ENCODE measurements at regions not wholly inside any gene's neighbourhood (a gene's known extent, or its start where the extent isn't known, plus 50 kb on each side); places are given as distances from the start of the nearest gene placed in this dataset.
"Not testable (repeated sequence)": the region's sequence is repeated elsewhere in the genome, so short reads cannot be mapped to it uniquely, and the experiment has no call there.

DNA sequence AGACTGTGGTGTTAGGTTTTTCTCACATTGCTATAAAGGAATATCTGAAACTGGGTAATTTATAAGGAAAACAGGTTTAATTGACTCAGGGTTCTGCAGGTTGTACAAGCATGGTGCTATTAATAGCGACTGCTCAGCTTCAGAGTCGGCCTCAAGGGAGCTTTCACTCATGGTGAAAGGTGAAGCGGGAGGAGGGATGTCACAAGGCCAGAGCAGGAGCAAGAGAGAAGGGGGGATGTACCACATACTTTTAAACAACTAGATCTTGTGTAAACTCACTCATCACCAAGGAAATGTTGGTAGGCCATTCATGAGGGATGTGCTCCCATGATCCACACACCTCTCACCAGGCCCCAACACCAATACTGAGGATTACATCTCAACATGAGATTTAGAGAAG is 313.2 kb downstream of the UBE2NL start:
- DNase-seq (ENCODE audit: low read depth) = not testable (repeated sequence)

DNA sequence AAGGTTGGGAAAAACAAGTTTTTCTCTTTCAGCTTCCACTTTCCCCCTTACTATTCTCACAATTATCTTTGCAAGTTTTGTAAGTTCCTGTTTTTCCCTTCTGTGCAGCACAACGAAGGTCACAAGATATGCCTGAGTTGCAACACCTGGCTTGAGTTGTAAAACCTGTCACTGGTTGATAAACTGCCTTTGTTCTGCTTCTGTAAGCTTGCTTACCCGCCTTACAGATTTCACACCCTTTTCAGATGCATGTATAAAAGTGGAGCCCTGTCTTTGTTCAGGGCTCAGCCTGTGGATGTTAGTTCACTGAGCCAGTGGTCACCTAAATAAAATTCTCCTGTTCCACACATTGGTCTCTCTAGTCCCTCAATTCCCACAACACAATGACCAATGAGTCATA is 318.9 kb downstream of the UBE2NL start:
- not testable (repeated sequence) for DNase-seq (ENCODE audit: low read depth)

DNA sequence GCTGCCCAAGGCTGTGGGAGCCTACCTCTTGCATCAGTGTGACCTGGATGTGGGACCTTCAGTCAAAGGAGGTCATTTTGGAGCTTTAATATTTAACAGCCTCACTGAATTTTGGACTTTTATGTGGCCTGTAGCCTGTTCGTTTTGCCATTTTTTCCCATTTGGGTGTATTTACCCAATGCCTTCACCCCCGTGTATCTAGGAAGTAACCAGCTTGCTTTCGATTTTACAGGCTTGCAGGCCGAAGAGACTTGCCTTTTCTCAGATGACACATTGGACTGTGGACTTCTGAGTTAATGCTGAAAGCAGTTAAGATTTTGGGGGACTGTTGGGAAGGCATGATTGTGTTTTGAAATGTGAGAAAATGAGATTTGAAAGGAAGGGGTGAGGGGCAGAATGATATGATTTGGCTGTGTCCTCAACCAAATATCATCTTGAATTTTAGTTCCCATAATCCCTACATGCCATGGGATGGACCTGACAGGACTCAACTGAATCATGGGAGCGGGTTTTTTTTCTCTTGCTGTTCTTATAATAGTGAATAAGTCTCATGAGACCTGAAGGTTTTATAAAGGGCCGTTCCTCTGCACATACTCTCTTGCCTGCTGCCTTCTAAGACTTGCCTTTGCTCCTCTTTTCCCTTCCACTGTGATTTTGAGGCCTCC is 324.6 kb downstream of the UBE2NL start:
- DNase-seq (ENCODE audit: low read depth) = not testable (repeated sequence)

DNA sequence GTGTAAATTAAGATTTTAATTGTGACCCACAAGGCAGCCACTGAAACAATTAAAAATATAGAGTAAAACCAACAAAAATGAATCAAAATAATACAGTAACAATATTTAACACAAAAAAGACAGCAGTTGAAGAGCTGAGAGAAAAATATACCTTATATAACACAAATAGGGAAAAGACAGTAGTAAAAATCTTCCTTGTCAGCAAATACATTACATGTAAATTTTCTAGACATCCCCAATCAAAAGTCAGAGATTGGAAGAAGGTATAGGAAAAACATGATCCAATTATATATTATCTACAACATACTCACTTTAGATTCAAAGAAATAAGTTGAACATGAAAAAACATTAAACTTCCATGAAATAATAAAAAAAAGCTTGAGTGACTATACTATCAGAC is 330.8 kb downstream of the UBE2NL start:
- no peak for DNase-seq (ENCODE audit: low read depth)

DNA sequence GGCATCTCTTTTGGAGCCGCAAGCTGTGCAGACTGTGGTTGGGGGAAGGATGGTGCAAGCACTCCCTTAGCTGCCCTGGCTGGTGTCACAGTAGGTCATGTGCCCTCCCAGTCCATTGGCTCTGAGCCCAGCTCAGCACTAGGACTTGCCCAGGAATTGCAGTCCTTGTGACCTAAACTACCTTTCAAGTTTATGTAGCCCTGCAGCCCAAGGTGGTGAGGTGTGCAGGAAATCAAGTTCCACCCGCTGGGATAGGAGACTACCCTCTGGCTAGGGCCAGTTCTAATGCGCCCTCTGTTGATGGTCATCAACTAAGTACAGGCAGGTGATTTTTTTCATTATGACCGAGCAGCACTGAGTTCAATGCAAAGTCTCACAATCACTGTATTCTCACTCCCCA is 335.2 kb downstream of the UBE2NL start:
- DNase-seq (ENCODE audit: low read depth) = no peak

DNA sequence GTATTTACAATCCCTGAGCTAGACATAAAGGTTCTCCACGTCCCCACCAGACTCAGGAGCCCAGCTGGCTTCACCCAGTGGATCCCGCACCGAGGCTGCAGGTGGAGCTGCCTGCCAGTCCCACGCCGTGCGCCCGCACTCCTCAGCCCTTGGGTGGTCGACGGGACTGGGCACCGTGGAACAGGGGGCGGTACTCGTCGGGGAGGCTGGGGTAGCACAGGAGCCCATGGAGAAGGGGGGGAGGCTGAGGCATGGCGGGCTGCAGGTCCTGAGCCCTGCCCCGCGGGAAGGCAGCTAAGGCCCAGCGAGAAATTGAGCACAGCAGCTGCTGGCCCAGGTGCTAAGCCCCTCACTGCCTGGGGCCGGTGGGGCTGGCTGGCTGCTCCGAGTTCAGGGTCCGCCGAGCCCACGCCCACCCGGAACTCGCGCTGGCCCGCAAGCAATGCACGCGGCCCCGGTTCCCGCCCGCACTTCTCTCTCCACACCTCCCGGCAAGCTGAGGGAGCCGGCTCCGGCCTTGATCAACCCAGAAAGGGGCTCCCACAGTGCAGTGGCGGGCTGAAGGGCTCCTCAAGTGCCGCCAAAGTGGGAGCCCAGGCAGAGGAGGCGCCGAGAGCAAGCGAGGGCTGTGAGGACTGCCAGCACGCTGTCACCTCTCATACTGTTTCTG is 347.4 kb downstream of the UBE2NL start:
- DNase-seq (ENCODE audit: low read depth) = not testable (repeated sequence)

DNA sequence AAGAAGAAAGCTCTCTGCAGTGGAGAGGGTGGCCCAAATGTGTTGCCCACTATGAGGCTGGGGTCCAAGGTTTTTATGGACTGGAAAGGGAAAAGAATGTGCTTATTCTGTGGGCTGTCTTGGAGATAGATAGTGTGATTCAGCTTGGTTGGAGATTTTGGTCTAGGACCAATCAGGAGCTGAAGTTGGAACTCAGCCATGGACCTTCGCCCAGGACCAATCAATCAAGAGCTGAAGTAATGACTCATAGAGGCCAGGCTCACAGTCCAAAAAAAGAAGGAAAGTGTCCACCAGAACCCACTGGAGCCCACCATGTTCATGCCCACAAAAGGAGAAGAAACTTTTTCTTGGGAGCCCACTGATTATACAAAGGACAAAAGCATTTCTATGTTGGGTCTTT is 369.5 kb downstream of the UBE2NL start:
- peak; percentile 4 for DNase-seq (ENCODE audit: low read depth)

DNA sequence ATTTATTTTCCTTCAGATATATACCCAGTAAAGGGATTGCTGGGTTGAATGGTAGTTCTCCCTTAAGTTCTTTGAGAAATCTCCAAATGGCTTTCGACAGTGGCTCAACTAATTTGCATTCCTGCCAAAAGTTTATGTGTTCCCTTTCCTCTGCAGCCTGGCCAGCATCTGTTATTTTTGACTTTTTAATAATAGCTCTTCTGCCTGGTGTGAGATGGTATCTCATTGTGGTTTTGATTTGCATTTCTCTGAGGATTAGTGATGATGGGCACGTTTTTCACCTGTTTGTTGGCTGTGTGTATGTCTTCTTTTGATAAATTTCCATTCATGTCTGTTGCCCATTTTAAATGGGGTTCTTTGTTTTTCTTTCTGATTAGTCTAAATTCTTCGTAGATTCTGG is 375.2 kb downstream of the UBE2NL start:
- DNase-seq (ENCODE audit: low read depth) = no peak

DNA sequence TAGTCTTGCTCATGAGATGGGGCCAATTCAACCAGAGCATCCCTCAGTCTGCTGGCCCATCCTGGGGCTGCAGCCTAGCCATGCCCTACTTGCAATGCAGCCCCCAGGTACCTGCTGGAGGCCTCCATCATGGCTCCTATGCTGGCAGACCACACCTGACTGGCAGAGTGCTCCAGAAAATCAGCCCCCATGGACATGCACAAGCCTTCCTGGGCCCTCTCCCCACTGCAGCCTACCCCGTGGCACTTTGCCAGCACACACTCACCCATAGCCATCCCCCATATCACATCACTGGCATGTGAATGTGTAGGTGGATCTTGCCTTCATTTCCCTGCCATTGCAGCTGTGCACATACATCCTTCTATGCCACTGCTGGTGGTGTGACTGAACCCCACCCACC is 381.8 kb downstream of the UBE2NL start:
- DNase-seq (ENCODE audit: low read depth) = no peak

DNA sequence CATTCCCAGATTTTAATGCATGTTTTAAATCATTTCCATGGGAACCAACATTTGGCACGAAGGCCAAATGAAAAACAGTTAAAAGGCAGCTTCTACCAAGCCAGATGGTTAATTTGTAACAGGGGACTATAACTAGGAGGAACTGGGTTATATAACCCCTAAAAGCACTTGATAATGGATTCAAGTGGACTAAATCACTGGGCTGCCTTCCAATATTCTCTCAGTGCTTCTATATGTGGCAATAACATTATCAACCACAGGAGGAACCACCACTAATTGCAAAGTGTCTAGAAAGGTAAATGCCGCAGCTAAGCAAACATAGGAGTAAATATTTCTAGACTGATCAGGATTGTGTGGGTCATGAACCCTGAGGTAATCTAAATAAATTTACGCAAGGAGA is 391.5 kb downstream of the UBE2NL start:
- DNase-seq (ENCODE audit: low read depth) = no peak

DNA sequence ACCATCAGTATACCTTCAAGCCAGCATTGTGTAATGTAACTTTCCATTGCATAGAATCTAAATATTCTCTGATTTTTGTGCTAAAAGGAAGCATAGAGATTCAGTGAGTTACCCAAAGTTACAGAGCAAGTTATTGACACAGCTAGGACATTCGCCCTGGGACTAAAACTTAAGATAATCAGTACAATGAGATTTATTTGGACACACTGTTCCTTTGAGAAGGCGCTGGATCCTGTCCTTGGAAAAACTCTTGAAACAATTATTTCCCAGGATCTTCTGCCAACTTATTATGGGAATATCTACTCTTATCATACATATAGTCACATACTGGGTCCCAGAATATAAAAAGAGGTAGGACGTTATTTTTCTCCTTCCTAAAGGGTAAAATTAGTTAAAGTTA is 392.0 kb downstream of the UBE2NL start:
- DNase-seq (ENCODE audit: low read depth) = no peak

DNA sequence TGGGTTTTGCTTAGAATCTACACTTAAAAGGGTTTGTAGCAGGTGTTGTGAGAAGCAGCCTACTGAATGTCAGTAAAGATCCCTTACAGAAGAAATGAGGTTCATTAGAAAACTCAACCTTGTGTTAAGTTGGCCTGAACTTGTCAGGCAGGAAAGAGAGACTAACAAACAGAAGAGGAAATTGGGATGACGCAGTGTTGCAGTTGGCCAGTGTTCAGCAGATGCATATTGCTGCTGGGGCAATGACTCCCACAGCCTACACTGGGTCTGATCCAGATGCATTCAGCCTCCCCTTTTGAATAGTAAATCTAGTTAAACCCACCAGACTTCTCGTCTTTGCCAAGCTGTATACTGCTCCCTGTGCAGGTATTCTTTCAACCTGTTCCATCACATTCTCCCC is 409.4 kb downstream of the UBE2NL start:
- no peak for DNase-seq (ENCODE audit: low read depth)

DNA sequence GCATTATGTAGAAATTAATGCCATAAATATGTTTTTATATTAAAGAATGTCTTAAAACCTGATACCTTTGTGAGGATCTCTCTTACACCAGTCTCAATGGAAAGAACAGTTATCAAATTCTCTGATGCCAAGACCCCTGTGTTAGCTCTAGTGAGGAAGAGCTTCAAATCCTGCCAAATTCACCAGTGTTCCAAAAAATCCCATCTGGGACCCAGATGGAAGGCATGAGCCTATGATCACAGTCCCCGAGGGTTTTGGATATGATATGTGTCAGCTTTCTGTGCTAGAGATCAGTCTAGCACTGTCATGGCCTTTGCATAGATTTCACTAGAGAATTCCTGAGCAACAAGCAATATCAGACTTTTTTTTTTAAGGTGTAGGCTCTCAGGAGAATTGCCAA is 412.1 kb downstream of the UBE2NL start:
- DNase-seq (ENCODE audit: low read depth) = no peak

DNA sequence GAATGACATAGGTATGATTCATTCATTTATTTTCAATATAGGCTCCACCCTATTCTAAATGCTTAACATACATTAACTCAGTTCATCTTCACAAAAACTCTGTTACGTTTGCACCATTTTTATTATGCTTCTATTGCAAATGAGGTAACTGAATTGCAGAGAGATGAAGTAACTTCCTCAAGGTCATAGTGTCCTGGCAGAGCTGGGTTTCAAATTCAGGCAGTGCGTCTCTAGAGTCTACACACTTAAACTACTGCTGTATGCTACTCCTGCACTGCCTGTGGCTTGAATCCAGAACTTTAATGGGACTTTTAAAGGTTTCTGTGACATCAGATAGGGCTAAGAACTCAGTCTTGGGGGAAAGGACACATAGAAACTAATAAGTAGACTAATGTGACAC is 413.4 kb downstream of the UBE2NL start:
- DNase-seq (ENCODE audit: low read depth) = no peak

DNA sequence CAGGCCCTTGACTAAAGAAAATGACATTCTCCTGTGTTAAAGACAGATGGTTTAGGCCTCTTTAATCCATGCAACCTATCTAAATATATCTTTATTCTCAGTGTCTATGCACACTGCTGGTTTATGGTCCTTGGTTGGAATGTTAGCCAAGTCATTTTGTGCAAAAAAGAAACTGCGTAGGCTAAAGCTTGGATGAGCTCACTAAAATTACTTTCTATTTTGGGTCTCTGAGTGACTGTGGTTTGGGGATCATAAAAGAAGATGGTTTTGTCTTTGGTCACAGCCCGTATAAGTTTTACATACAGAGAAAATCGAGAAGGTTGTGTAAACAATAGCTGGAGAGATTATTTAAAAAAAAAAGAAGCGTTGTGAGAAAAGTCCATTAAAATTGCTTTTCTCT is 443.6 kb downstream of the UBE2NL start:
- DNase-seq (ENCODE audit: low read depth) = peak; percentile 48

DNA sequence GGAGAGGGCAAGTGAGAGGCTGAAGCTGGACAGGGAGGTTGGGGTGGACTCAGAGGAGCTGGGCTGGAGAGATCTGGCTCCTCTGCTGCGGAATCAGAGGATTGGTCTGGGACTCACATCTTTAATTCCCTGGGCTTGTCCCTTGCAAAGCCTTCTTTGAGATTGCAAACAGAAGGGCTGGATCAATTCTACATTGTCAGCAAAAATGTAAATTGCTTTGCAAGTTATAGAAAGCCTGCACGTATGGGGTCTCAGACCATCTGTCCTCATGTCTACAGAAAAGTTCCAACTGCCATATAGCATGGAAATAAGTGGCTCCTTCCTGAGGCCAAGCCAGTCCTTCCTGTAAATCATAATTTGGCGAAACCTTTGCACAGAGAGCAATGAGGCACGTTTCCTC is 449.6 kb downstream of the UBE2NL start:
- DNase-seq (ENCODE audit: low read depth) = no peak

DNA sequence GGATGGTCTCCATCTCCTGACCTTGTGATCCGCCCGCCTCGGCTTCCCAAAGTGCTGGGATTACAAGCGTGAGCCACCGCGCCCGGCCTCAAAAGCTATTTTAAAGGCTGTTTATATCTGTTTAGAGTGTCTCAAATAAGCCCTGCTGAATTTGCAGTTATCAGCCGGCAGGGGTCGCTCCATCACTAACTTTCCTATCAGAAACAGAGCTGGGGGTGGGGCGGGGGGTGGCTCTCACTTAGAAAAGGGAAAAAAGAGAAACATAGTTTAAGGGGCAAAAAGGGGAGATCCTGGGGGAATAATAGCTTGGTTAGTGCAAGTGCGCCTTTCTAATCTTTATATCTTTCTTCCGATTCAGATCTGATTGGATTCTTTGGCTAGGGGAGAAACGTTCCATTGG is 450.7 kb downstream of the UBE2NL start:
- no peak for DNase-seq (ENCODE audit: low read depth)

DNA sequence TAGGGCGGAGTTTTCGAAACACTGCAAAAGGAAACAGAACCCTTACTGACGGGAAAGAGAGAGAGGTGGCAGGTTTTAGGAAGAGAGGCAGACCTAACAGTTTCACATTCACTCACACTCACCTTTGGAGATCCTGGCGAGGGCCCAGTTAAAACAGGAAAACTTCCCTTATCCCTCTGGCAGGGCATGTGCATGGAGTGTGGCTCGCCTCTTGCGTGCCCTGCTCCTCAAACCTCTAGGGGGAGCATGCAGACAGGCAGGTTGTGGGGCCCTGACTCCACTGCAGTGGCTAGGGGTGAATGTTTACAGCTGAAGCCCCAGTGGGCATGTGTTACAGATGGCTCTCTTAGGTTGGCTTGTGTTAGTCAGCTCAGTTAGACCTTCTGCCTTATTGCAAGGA is 451.5 kb downstream of the UBE2NL start:
- DNase-seq (ENCODE audit: low read depth) = no peak

DNA sequence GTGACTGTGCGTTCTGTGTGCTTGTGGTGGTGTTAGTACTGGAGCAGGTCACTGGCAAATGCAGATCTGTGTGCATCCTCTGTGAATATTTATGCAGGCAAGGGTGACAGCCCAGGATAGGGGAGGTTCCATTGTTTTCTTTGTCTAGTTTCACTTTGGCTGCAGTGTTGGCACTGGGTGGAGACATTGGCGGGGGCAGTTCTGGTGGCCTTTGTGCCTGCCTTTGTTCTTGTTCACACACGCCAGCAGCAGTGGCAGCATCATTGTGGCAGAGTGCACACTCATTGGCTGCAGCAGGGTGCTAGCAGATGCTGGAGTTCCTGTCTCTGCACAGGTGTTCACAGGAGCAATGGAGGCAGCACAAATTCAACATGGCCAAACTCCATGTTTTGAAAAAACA is 495.3 kb downstream of the UBE2NL start:
- DNase-seq (ENCODE audit: low read depth) = no peak

DNA sequence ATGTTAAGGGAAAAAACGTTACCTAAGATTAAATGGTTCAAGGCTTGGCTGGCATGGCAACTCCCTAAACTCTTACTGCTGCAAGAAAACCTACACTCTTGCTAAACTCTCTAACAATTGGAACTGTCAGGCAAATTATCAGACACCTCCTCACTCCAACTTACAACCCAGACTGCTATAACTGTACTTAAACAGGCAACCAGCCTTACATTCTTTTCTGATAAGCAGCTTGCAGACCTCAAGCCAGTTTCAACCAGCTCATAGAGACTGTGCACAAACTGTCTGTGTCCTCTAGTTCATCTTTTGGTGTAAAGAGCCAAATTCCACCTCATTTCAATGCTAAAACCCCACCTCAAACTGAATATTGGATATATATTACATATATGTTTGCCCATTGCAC is 504.9 kb downstream of the UBE2NL start:
- no peak for DNase-seq (ENCODE audit: low read depth)

All from stromal cell of bone marrow (primary cell).